MCF 10A (cell line): ENCODE measurements at regions not wholly inside any gene's neighbourhood (a gene's known extent, or its start where the extent isn't known, plus 50 kb on each side); places are given as distances from the start of the nearest gene placed in this dataset.

ENCODE experiments used
- BruUV-seq: library from RNA; stranded (reverse); fragments of 400-500 nt; replicated peaks from 2 replicates; lab custom pipeline; 2021; lab: Mats Ljungman, UMichigan
- CTCF ChIA-PET: fragments of 300-600 bp; sonication (Branson Sonifier 250); formaldehyde crosslinking; extraction: SDS; loops from one replicate; lab custom pipeline; 2021; ENCODE audit warnings: antibody characterized with exemption, inconsistent platforms; lab: Yijun Ruan, JAX
- POLR2A ChIA-PET: fragments of 300-600, 350-650 bp; sonication (Branson Sonifier 250); formaldehyde crosslinking; extraction: SDS; loops from one replicate; lab custom pipeline; 2020; ENCODE audit warnings: antibody characterized with exemption, inconsistent platforms; lab: Yijun Ruan, JAX
- DNase-seq: peaks from one replicate; pipeline ENCODE4 v3.0.0-alpha.2; 2018; ENCODE audit not compliant: unreplicated experiment
- H3K27ac Mint-ChIP-seq: one replicate; pipeline ENCODE4 v1.8.0; 2022; ENCODE audit warnings: mild to moderate bottlenecking, low read depth, mixed read lengths; ENCODE audit not compliant: unreplicated experiment
- H3K27me3 Mint-ChIP-seq: one replicate; pipeline ENCODE4 v1.8.0; 2022; ENCODE audit warnings: mixed read lengths; ENCODE audit not compliant: insufficient read depth, unreplicated experiment
- H3K36me3 Mint-ChIP-seq: one replicate; pipeline ENCODE4 v1.8.0; 2022; ENCODE audit warnings: mild to moderate bottlenecking, moderate library complexity, mixed read lengths; ENCODE audit not compliant: insufficient read depth, unreplicated experiment
- H3K4me1 Mint-ChIP-seq: one replicate; pipeline ENCODE4 v1.8.0; 2022; ENCODE audit warnings: mixed read lengths; ENCODE audit not compliant: insufficient read depth, unreplicated experiment
- H3K4me3 Mint-ChIP-seq: one replicate; pipeline ENCODE4 v1.8.0; 2022; ENCODE audit warnings: mild to moderate bottlenecking, moderate library complexity, mixed read lengths; ENCODE audit not compliant: unreplicated experiment
- H3K9me3 Mint-ChIP-seq: one replicate; pipeline ENCODE4 v1.8.0; 2022; ENCODE audit warnings: mixed read lengths; ENCODE audit not compliant: unreplicated experiment
- intact Hi-C: fragments of 100-400 bp; cut with micrococcal nuclease; formaldehyde crosslinking; loops from 2 replicates; pipeline ENCODE4 v1.14.1; 2022
- TF ChIP-seq, protein P1 (sequence below): fragments of 200-600 bp; IDR thresholded peaks from one replicate; pipeline ENCODE4 v1.8.0; 2022; ENCODE audit warnings: antibody characterized with exemption, mild to moderate bottlenecking; ENCODE audit not compliant: unreplicated experiment

DNA sequence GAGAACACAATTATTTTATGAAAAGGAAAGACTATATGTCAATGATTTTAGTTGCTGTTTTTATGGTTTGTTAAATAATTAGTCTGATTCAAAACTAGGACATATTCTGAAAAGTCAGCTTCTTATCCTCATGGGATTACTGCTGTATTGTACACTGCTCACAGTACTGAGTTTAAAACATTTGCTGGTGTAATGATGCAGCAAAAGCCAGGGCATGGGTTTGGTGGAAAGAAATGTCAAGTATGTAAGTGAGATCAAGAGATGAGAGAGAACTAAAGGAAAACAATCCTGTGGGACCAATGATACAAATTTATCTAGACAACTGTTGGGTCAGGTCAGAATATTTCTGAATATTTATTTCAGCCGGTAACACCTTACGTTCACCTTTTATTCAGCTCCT, 210.1 kb upstream of the ARHGEF26 start:
- no peak overlapping the region for H3K4me3 Mint-ChIP-seq
- no peaks in the 10 kb centered on the region for H3K27me3 Mint-ChIP-seq
- no peaks in the 10 kb centered on the region for H3K36me3 Mint-ChIP-seq
- TF ChIP-seq, protein P1, sequence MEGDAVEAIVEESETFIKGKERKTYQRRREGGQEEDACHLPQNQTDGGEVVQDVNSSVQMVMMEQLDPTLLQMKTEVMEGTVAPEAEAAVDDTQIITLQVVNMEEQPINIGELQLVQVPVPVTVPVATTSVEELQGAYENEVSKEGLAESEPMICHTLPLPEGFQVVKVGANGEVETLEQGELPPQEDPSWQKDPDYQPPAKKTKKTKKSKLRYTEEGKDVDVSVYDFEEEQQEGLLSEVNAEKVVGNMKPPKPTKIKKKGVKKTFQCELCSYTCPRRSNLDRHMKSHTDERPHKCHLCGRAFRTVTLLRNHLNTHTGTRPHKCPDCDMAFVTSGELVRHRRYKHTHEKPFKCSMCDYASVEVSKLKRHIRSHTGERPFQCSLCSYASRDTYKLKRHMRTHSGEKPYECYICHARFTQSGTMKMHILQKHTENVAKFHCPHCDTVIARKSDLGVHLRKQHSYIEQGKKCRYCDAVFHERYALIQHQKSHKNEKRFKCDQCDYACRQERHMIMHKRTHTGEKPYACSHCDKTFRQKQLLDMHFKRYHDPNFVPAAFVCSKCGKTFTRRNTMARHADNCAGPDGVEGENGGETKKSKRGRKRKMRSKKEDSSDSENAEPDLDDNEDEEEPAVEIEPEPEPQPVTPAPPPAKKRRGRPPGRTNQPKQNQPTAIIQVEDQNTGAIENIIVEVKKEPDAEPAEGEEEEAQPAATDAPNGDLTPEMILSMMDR, result no peak
- H3K27ac Mint-ChIP-seq, result no peak overlapping the region
- ChIA-PET CTCF (no interaction called here), POLR2A (no interaction called here)
- BruUV-seq, result no TSS peak
- DNase-seq, result no peak
- H3K9me3 Mint-ChIP-seq, result no peaks in the 10 kb centered on the region
- H3K4me1 Mint-ChIP-seq, result no peaks in the 10 kb centered on the region
- intact Hi-C loops, result no loop called here

DNA sequence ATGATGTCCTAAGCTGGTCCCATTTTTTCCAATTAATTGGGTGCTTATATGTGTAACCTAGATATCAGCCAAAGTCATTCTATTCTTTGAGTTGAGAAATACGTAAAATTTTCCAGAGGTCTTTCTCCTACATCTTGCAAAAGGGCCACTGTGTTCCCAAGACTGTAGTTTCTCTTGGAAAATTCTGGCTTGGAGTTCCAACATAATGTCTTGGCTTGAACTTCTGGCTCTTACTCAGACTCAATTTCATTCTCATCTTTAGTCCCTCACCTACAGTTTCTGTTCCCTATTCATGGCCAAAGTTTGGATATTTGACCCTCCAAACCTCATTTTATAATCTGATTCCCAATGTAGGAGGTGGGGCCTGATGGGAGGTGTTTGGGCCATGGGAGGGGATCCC, 201.4 kb upstream of the ARHGEF26 start:
- TF ChIP-seq, protein P1, result no peak
- POLR2A ChIA-PET, result no interaction called here
- H3K27ac Mint-ChIP-seq, result no peak overlapping the region
- no peaks in the 10 kb centered on the region for H3K4me1 Mint-ChIP-seq
- DNase-seq, result no peak
- H3K4me3 Mint-ChIP-seq, result no peak overlapping the region
- H3K27me3 Mint-ChIP-seq, result no peaks in the 10 kb centered on the region
- BruUV-seq, result no TSS peak
- intact Hi-C loops, result loop anchor here (10.0 kb wide), 1 partner anchor 325 kb away; no protein-coding TSS in a partner anchor
- no peaks in the 10 kb centered on the region for H3K36me3 Mint-ChIP-seq
- CTCF ChIA-PET, result no interaction called here
- no peaks in the 10 kb centered on the region for H3K9me3 Mint-ChIP-seq

DNA sequence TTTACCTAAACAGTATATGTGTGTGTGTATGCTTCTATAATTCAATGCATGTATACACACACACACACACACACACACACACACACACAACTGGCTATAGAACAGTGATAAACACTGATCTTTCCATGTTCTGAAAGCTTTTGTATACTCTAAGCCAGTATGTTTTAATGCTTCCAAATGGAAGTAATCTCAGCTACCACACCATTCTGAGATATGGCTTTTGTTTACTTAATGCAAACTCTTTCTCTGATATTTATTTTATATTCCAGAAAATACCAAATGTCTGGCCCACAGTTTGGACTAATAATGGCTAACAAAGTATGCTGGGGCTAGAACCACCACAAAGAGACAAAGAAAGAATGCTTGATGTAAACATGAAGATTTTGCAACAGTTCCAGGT, 199.4 kb upstream of the ARHGEF26 start:
- no TSS peak for BruUV-seq
- Mint-ChIP-seq H3K9me3 (no peaks in the 10 kb centered on the region), H3K4me1 (no peaks in the 10 kb centered on the region), H3K36me3 (no peaks in the 10 kb centered on the region), H3K27ac (no peak overlapping the region), H3K27me3 (no peaks in the 10 kb centered on the region), H3K4me3 (no peak overlapping the region)
- POLR2A ChIA-PET, result no interaction called here
- DNase-seq, result no peak
- intact Hi-C loops, result loop anchor here (10.0 kb wide), 1 partner anchor 327 kb away; no protein-coding TSS in a partner anchor
- CTCF ChIA-PET, result no interaction called here
- TF ChIP-seq, protein P1, result no peak

DNA sequence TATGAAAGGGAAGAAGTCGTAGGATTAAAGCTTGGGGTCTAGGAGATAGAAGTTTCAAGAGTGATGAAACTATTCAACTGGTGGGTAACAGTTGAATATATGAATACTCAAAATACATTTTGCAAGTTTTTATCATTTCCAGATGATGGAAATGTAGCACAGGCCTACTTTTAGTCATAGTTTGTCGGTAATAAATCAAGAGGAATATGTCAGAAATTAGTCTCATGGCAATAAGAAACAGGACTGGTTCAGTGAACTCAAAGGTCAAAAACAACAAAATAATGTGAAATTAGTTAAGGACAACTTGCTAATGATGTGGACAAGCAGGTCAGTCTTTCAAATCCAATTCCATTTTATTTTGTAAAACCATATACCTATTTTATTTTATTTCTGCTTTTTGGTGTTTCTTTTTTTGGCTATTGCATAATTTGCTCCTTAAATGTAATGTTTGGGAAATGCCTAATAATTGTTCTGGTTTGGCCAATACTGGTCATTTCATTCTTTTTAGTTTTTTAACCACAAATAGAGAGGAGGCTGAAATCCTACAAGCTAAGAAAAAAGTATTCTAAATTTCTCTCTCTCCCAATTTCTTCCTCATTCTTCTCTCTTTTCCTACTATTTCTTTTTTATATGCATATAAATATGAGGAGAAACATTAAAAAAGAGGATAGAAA, 195.2 kb upstream of the ARHGEF26 start:
- TF ChIP-seq, protein P1, result no peak
- intact Hi-C loops, result loop anchor here (5.0 to 10.0 kb wide), 3 partner anchors 139 to 331 kb away; no protein-coding TSS in a partner anchor
- CTCF ChIA-PET, result interaction anchor here (0.9 kb wide), 1 partner anchor 45 kb away, joined by 3 read pairs; no protein-coding TSS in a partner anchor
- Mint-ChIP-seq H3K27me3 (no peaks in the 10 kb centered on the region), H3K9me3 (no peaks in the 10 kb centered on the region), H3K4me1 (no peaks in the 10 kb centered on the region), H3K36me3 (no peaks in the 10 kb centered on the region), H3K4me3 (no peak overlapping the region), H3K27ac (no peak overlapping the region)
- POLR2A ChIA-PET, result no interaction called here
- BruUV-seq, result no TSS peak
- no peak for DNase-seq
